ENCODE measurements at regions not wholly inside any gene's neighbourhood (a gene's known extent, or its start where the extent isn't known, plus 50 kb on each side); places are given as distances from the start of the nearest gene placed in this dataset.
"Not testable (repeated sequence)": the region's sequence is repeated elsewhere in the genome, so short reads cannot be mapped to it uniquely, and the experiment has no call there.

GRCh38 chr20:7790189-7790588, 150.1 kb downstream of the HAO1 start:
- Histone ChIP-seq H3K9me3 (no peaks in the 10 kb centered on the region), H3K4me1 (no peaks in the 10 kb centered on the region), H3K4me3 (no peak overlapping the region), H3K36me3 (ENCODE audit: low read depth, missing control alignments) (no peaks in the 10 kb centered on the region), H3K27ac (no peak overlapping the region), H3K27me3 (no peaks in the 10 kb centered on the region)
- no peak for DNase-seq
- intact Hi-C loops (cut with DNase I; ENCODE audit: low total_unique reads) = no loop called here
- 73 to 82% methylated on average over 2 of the region's 2 CpGs for WGBS, 2 donors
- no peak for TF ChIP-seq CTCF (IDR thresholded peaks at IDR 0.05)
- TF ChIP-seq POLR2A (IDR thresholded peaks at IDR 0.05) = no peak

GRCh38 chr20:7792150-7792869, 147.9 kb downstream of the HAO1 start:
- DNase-seq = no peak
- 69 to 75% methylated on average over 4 of the region's 4 CpGs for WGBS, 2 donors
- Histone ChIP-seq H3K27me3 (no peaks in the 10 kb centered on the region), H3K9me3 (no peaks in the 10 kb centered on the region), H3K36me3 (ENCODE audit: low read depth, missing control alignments) (no peaks in the 10 kb centered on the region), H3K4me1 (no peaks in the 10 kb centered on the region), H3K4me3 (no peak overlapping the region), H3K27ac (no peak overlapping the region)
- intact Hi-C loops (cut with DNase I; ENCODE audit: low total_unique reads) = no loop called here
- TF ChIP-seq POLR2A (IDR thresholded peaks at IDR 0.05) (no peak), CTCF (IDR thresholded peaks at IDR 0.05) (no peak)

- H3K36me3 ChIP-seq (ENCODE audit: low read depth, missing control alignments) = no peaks in the 10 kb centered on the region
- H3K27me3 ChIP-seq = no peaks in the 10 kb centered on the region
- no peak overlapping the region for H3K27ac ChIP-seq
- no peak overlapping the region for H3K4me3 ChIP-seq
- intact Hi-C loops (cut with DNase I; ENCODE audit: low total_unique reads) = no loop called here
- no peaks in the 10 kb centered on the region for H3K9me3 ChIP-seq
- no peak for TF ChIP-seq CTCF (IDR thresholded peaks at IDR 0.05)
- TF ChIP-seq POLR2A (IDR thresholded peaks at IDR 0.05) = no peak
- no peaks in the 10 kb centered on the region for H3K4me1 ChIP-seq
- DNase-seq = no peak
Observed at GRCh38 chr20:7798176-7798575, 142.1 kb downstream of the HAO1 start.

- H3K4me1 ChIP-seq = no peaks in the 10 kb centered on the region
- no peaks in the 10 kb centered on the region for H3K36me3 ChIP-seq (ENCODE audit: low read depth, missing control alignments)
- H3K9me3 ChIP-seq = no peaks in the 10 kb centered on the region
- H3K4me3 ChIP-seq = no peak overlapping the region
- intact Hi-C loops (cut with DNase I; ENCODE audit: low total_unique reads) = no loop called here
- 19 to 44% methylated on average over 1 of the region's 1 CpG for WGBS, 2 donors
- TF ChIP-seq POLR2A (IDR thresholded peaks at IDR 0.05) = no peak
- no peak for TF ChIP-seq CTCF (IDR thresholded peaks at IDR 0.05)
- H3K27me3 ChIP-seq = no peaks in the 10 kb centered on the region
- no peak for DNase-seq
- no peak overlapping the region for H3K27ac ChIP-seq
Observed at GRCh38 chr20:7799862-7800261, 140.4 kb downstream of the HAO1 start.

- WGBS, 2 donors = 43 to 67% methylated on average over 4 to 51 of the region's 52 CpGs
- Histone ChIP-seq H3K27ac (peak overlapping the region in 1 of 2 donors; percentile 7), H3K4me3 (peak overlapping the region; percentile 39 to 54)
- H3K27me3 ChIP-seq; H3K4me1 ChIP-seq; H3K9me3 ChIP-seq; intact Hi-C loops (cut with DNase I; ENCODE audit: low total_unique reads); H3K36me3 ChIP-seq (ENCODE audit: low read depth, missing control alignments): not testable (repeated sequence)
- DNase-seq = peak; percentile 30
Observed at GRCh38 chr20:7803411-7804151, 136.7 kb downstream of the HAO1 start.
